IMR-90 (cell line): ENCODE measurements at regions not wholly inside any gene's neighbourhood (a gene's known extent, or its start where the extent isn't known, plus 50 kb on each side); places are given as distances from the start of the nearest gene placed in this dataset.

ENCODE experiments used
- ATAC-seq: fragments of 200-7000 bp; cut with Tn5 transposase; 2 replicates; pipeline ENCODE4 v1.9.1; 2020; ENCODE audit warnings: low read depth, mild to moderate bottlenecking, moderate library complexity
- BruUV-seq: library from RNA; stranded (reverse); fragments of 400-500 nt; replicated peaks from 2 replicates; lab custom pipeline; 2021; lab: Mats Ljungman, UMichigan
- CTCF ChIA-PET: fragments of 300-600 bp; formaldehyde crosslinking; extraction: SDS; loops from one replicate; lab custom pipeline; 2021; ENCODE audit warnings: antibody characterized with exemption; lab: Yijun Ruan, JAX
- POLR2A ChIA-PET: fragments of 300-600 bp; sonication (Branson Sonifier 250); formaldehyde crosslinking; loops from one replicate; lab custom pipeline; 2022; ENCODE audit warnings: antibody characterized with exemption; ENCODE audit not compliant: unreplicated experiment; lab: Charles Lee
- DNase-seq: peaks from one replicate; pipeline ENCODE4 v3.0.0; 2013
- H2AFZ ChIP-seq: replicated peaks from 2 replicates; pipeline ENCODE3; 2013; ENCODE audit warnings: low read length, mild to moderate bottlenecking; ENCODE audit not compliant: poor library complexity
- H2AK5ac ChIP-seq: 2 replicates; pipeline ENCODE4 v1.6.1; 2013; ENCODE audit warnings: low read depth, low read length, inconsistent platforms
- H2AK9ac ChIP-seq: replicated peaks from 2 replicates; pipeline ENCODE3; 2013; ENCODE audit warnings: mild to moderate bottlenecking, low read depth, low read length, moderate library complexity; ENCODE audit not compliant: poor library complexity
- H2BK120ac ChIP-seq: 2 replicates; pipeline ENCODE4 v1.6.1; 2013; ENCODE audit warnings: low read depth, low read length, inconsistent platforms
- H2BK15ac ChIP-seq: 3 replicates; pipeline ENCODE4 v1.6.1; 2013; ENCODE audit warnings: low read depth, low read length, inconsistent platforms
- H2BK20ac ChIP-seq: 2 replicates; pipeline ENCODE4 v1.6.1; 2013; ENCODE audit warnings: low read depth, mild to moderate bottlenecking, inconsistent platforms, low read length, moderate library complexity
- H2BK5ac ChIP-seq: 2 replicates; pipeline ENCODE4 v1.6.1; 2013; ENCODE audit warnings: mild to moderate bottlenecking, low read depth, low read length, inconsistent platforms; ENCODE audit not compliant: poor library complexity, severe bottlenecking
- H3K14ac ChIP-seq: replicated peaks from 2 replicates; pipeline ENCODE4 v1.6.1; 2013; ENCODE audit warnings: low read depth, low read length, inconsistent platforms
- H3K18ac ChIP-seq: 2 replicates; pipeline ENCODE4 v1.6.1; 2013; ENCODE audit warnings: low read depth, low read length, control low read depth
- H3K23ac ChIP-seq: 2 replicates; pipeline ENCODE4 v1.6.1; 2013; ENCODE audit warnings: low read depth, low read length, inconsistent platforms
- H3K27ac ChIP-seq: 2 replicates; pipeline ENCODE4 v1.5.1; 2013; ENCODE audit warnings: mild to moderate bottlenecking, control low read depth, low read length; ENCODE audit not compliant: insufficient read depth
- H3K27me3 ChIP-seq: 2 replicates; pipeline ENCODE4 v1.6.1; 2013; ENCODE audit warnings: low read length; ENCODE audit not compliant: control insufficient read depth, insufficient read depth
- H3K36me3 ChIP-seq: 2 replicates; pipeline ENCODE4 v1.6.1; 2013; ENCODE audit warnings: low read length, mixed read lengths; ENCODE audit not compliant: control insufficient read depth, insufficient read depth
- H3K4ac ChIP-seq: 2 replicates; pipeline ENCODE4 v1.6.1; 2013; ENCODE audit warnings: low read depth, low read length, inconsistent platforms
- H3K4me1 ChIP-seq: 2 replicates; pipeline ENCODE4 v1.6.1; 2013; ENCODE audit warnings: low read length, mixed read lengths; ENCODE audit not compliant: control insufficient read depth, insufficient read depth
- H3K4me2 ChIP-seq: 2 replicates; pipeline ENCODE4 v1.6.1; 2013; ENCODE audit warnings: low read depth, mild to moderate bottlenecking, control low read depth, low read length, moderate library complexity
- H3K4me3 ChIP-seq: 2 replicates; pipeline ENCODE4 v1.5.1; 2013; ENCODE audit warnings: low read depth, mild to moderate bottlenecking, control low read depth, low read length, moderate library complexity; ENCODE audit not compliant: insufficient read depth
- H3K56ac ChIP-seq: 2 replicates; pipeline ENCODE4 v1.6.1; 2013; ENCODE audit warnings: low read length, inconsistent platforms; ENCODE audit not compliant: insufficient read depth; ENCODE audit errors: extremely low read depth
- H3K79me1 ChIP-seq, 2 experiments: 2 replicates each; pipeline ENCODE4 v1.6.1; 2013; ENCODE audit warnings: low read length in 2 of 2, inconsistent platforms in 1 of 2, low read depth in 1 of 2
- H3K9ac ChIP-seq: 2 replicates; pipeline ENCODE4 v1.6.1; 2013; ENCODE audit warnings: low read depth, low read length, control low read depth
- H3K9me1 ChIP-seq: 2 replicates; pipeline ENCODE4 v1.6.1; 2013; ENCODE audit warnings: low read length, inconsistent platforms; ENCODE audit not compliant: insufficient read depth
- H3K9me3 ChIP-seq: 2 replicates; pipeline ENCODE4 v1.6.1; 2013; ENCODE audit warnings: low read length; ENCODE audit not compliant: control insufficient read depth, insufficient read depth
- H4K20me1 ChIP-seq: 2 replicates; pipeline ENCODE4 v1.6.1; 2013; ENCODE audit warnings: low read length, inconsistent platforms; ENCODE audit not compliant: insufficient read depth
- H4K5ac ChIP-seq: 2 replicates; pipeline ENCODE4 v1.6.1; 2013; ENCODE audit warnings: mild to moderate bottlenecking, low read depth, low read length, control low read depth
- H4K8ac ChIP-seq, 2 experiments: 2 replicates each; pipeline ENCODE4 v1.6.1; 2013; ENCODE audit warnings: low read depth in 2 of 2, low read length in 2 of 2, control low read depth in 1 of 2, inconsistent platforms in 1 of 2
- H4K91ac ChIP-seq: 2 replicates; pipeline ENCODE4 v1.6.1; 2013; ENCODE audit warnings: low read depth, low read length, inconsistent platforms; ENCODE audit not compliant: insufficient read depth
- BHLHE40 ChIP-seq: fragments of 150-350 bp; IDR thresholded peaks from 2 replicates; pipeline ENCODE4 v1.6.1; 2016; ENCODE audit warnings: mild to moderate bottlenecking, low read depth, low read length
- CHD1 ChIP-seq: IDR thresholded peaks from 2 replicates; pipeline ENCODE4 v1.6.1; 2012; ENCODE audit warnings: low read depth, low read length, improper control_type of control experiment
- MXI1 ChIP-seq: IDR thresholded peaks from 2 replicates; pipeline ENCODE4 v1.6.1; 2012; ENCODE audit warnings: low read depth, mild to moderate bottlenecking, low read length, moderate library complexity, borderline replicate concordance
- POLR2A ChIP-seq: IDR thresholded peaks from 2 replicates; pipeline ENCODE4 v1.6.1; 2012; ENCODE audit warnings: mild to moderate bottlenecking, low read depth, low read length
- RAD21 ChIP-seq: IDR thresholded peaks from 2 replicates; pipeline ENCODE4 v1.6.1; 2012; ENCODE audit warnings: low read length, improper control_type of control experiment
- RFX5 ChIP-seq: IDR thresholded peaks from 2 replicates; pipeline ENCODE4 v1.8.0; 2012; ENCODE audit warnings: low read depth, mild to moderate bottlenecking, low read length, moderate library complexity
- WGBS, 2 experiments: methylation state at CpG; one replicate each; pipeline versions ENCODE4 v1.1.5 to v1.1.7; 2013; ENCODE audit warnings: missing lambda C conversion rate in 2 of 2; ENCODE audit not compliant: insufficient read length in 1 of 2; ENCODE audit errors: extremely low coverage in 2 of 2; 5-methylcytosine and 5-hydroxymethylcytosine counted together
- dilution Hi-C: fragments of 300-500 bp; cut with HindIII; formaldehyde crosslinking; loops from one replicate; pipeline ENCODE4 v1.14.3; 2018; ENCODE audit warnings: low sequenced_read_pairs; ENCODE audit not compliant: unreplicated experiment
- in situ Hi-C: fragments of 300-500 bp; cut with MboI; formaldehyde crosslinking; loops from 3 replicates; pipeline ENCODE4 v1.14.3; 2019; ENCODE audit warnings: low sequenced_read_pairs, inconsistent platforms, mixed read lengths
- intact Hi-C: fragments of 100-400 bp; cut with micrococcal nuclease; formaldehyde crosslinking; loops from 2 replicates; pipeline ENCODE4 v1.10.0; 2022

DNA sequence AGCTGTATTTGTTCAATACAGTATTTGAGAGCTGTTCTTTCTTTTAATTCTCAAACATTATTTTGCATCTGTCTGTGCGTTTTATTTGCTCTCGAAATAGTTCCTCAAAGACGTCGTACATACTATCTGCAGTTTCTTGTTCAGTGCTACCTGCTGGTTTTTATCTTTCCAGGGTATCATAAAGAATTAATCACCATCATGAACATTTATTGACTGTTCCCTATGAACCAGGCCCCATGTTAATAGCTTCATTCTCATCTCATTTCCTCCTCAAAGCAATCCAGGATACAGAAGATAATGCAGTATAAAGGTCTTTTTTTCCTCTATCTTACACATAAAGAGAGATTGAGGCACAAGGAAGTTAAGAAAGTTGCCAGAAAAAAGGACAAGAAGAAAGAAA lies 211.8 kb downstream of the DACT1 start:
- no peak overlapping the region for H2AK5ac ChIP-seq
- H4K20me1 ChIP-seq, result no peaks in the 10 kb centered on the region
- H3K27me3 ChIP-seq, result no peaks in the 10 kb centered on the region
- dilution Hi-C loops, result no loop called here
- H2AK9ac ChIP-seq, result no peak overlapping the region
- H2BK15ac ChIP-seq, result no peak overlapping the region
- no peaks in the 10 kb centered on the region for H3K9me1 ChIP-seq
- no peak overlapping the region for H2BK5ac ChIP-seq
- ATAC-seq (no peak), DNase-seq (no peak)
- intact Hi-C loops, result no loop called here
- no peak overlapping the region for H3K4me3 ChIP-seq
- in situ Hi-C loops, result no loop called here
- H3K56ac ChIP-seq, result no peak overlapping the region
- no peaks in the 10 kb centered on the region for H3K4me1 ChIP-seq
- no peak overlapping the region for H3K14ac ChIP-seq
- WGBS, 2 experiments, result 95% methylated on average over 4 of the region's 4 CpGs; no CpG with 5 or more reads in 1 of the 2 experiments
- no peak overlapping the region for H4K8ac ChIP-seq
- TF ChIP-seq RAD21 (no peak), CHD1 (no peak), RFX5 (no peak), BHLHE40 (no peak), POLR2A (no peak), MXI1 (no peak)
- no peak overlapping the region for H2BK20ac ChIP-seq
- H4K5ac ChIP-seq, result no peak overlapping the region
- ChIA-PET POLR2A (no interaction called here), CTCF (no interaction called here)
- H2BK120ac ChIP-seq, result no peak overlapping the region
- H3K18ac ChIP-seq, result no peak overlapping the region
- H3K27ac ChIP-seq, result no peak overlapping the region
- no peak overlapping the region for H3K4ac ChIP-seq
- no peak overlapping the region for H4K91ac ChIP-seq
- no peak overlapping the region for H3K4me2 ChIP-seq
- H3K36me3 ChIP-seq, result no peaks in the 10 kb centered on the region
- BruUV-seq, result no TSS peak
- H3K23ac ChIP-seq, result no peak overlapping the region
- no peak overlapping the region for H2AFZ ChIP-seq
- H3K9me3 ChIP-seq, result no peaks in the 10 kb centered on the region
- H3K9ac ChIP-seq, result no peak overlapping the region
- no peaks in the 10 kb centered on the region for H3K79me1 ChIP-seq
